ENCODE measurements at regions not wholly inside any gene's neighbourhood (a gene's known extent, or its start where the extent isn't known, plus 50 kb on each side); places are given as distances from the start of the nearest gene placed in this dataset.

GRCh38 chr3:150150633-150151032, 179.9 kb upstream of the PFN2 start:
- intact Hi-C loops (cut with DNase I): no loop called here
- DNase-seq (no peak), ATAC-seq (no peak)
- Histone ChIP-seq H3K4me1 (peaks cover 0 to 32% (median 10%) of the 10 kb centered on the region in 9 donors), H3K4me3 (no peak overlapping the region), H3K27ac (no peak overlapping the region), H3K27me3 (no peaks in the 10 kb centered on the region), H3K9me3 (peaks cover 0 to 9% (median 0%) of the 10 kb centered on the region in 11 donors), H3K36me3 (no peaks in the 10 kb centered on the region)
- TF ChIP-seq, protein P1, sequence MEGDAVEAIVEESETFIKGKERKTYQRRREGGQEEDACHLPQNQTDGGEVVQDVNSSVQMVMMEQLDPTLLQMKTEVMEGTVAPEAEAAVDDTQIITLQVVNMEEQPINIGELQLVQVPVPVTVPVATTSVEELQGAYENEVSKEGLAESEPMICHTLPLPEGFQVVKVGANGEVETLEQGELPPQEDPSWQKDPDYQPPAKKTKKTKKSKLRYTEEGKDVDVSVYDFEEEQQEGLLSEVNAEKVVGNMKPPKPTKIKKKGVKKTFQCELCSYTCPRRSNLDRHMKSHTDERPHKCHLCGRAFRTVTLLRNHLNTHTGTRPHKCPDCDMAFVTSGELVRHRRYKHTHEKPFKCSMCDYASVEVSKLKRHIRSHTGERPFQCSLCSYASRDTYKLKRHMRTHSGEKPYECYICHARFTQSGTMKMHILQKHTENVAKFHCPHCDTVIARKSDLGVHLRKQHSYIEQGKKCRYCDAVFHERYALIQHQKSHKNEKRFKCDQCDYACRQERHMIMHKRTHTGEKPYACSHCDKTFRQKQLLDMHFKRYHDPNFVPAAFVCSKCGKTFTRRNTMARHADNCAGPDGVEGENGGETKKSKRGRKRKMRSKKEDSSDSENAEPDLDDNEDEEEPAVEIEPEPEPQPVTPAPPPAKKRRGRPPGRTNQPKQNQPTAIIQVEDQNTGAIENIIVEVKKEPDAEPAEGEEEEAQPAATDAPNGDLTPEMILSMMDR (IDR thresholded peaks at IDR 0.05): no peak
- 76 to 83% methylated on average over 5 of the region's 5 CpGs for WGBS, 2 donors

DNA sequence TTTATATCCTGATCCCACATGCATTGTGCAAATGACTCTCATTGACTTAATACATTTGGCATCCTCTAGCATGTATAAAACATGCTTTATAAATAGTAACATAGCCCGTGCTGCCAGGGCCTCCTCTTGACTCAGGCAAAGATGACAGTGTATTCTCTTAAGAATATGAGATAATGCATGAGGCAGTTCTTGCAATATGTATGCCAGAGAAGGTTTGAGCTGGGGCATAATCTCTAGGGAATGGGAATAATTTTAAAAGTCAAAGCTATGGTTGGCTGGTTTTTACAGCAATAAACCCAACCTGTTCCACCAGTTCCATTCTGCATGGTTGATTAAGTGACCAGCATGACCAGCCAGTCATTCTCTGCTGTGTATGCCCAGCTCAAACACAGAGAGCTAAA, 179.0 kb upstream of the PFN2 start:
- TF ChIP-seq, protein P1 (IDR thresholded peaks at IDR 0.05): no peak
- intact Hi-C loops (cut with DNase I): no loop called here

GRCh38 chr3:150148227-150148626, 177.5 kb upstream of the PFN2 start:
- WGBS, 2 donors: 82 to 83% methylated on average over 5 of the region's 5 CpGs
- DNase-seq (no peak), ATAC-seq (peak in 1 of 8 donors; percentile 6)
- Histone ChIP-seq H3K9me3 (peaks cover 0 to 9% (median 0%) of the 10 kb centered on the region in 11 donors), H3K27ac (peak overlapping the region in 4 of 10 donors; percentile 13 to 66 (median 32)), H3K27me3 (no peaks in the 10 kb centered on the region), H3K4me3 (no peak overlapping the region), H3K36me3 (no peaks in the 10 kb centered on the region), H3K4me1 (peaks cover 0 to 32% (median 10%) of the 10 kb centered on the region in 9 donors)
- intact Hi-C loops (cut with DNase I): no loop called here
- TF ChIP-seq, protein P1 (IDR thresholded peaks at IDR 0.05): no peak

More for the DNA sequence above, 179.0 kb upstream of the PFN2 start:
- peaks cover 0 to 9% (median 0%) of the 10 kb centered on the region in 11 donors for H3K9me3 ChIP-seq
- peak overlapping the region in 3 of 10 donors; percentile 7 to 36 (median 23) for H3K27ac ChIP-seq
- DNase-seq: peak in 1 of 2 donors; percentile 20
- no peak overlapping the region for H3K4me3 ChIP-seq
- peak; percentile 42 to 95 (median 75) for ATAC-seq
- peaks cover 0 to 32% (median 10%) of the 10 kb centered on the region in 9 donors for H3K4me1 ChIP-seq
- H3K27me3 ChIP-seq: no peaks in the 10 kb centered on the region
- 0% methylated on average over 1 of the region's 1 CpG for WGBS, 2 donors
- H3K36me3 ChIP-seq: no peaks in the 10 kb centered on the region

GRCh38 chr3:150147776-150148175, 177.1 kb upstream of the PFN2 start:
- H3K4me1 ChIP-seq: peaks cover 0 to 32% (median 10%) of the 10 kb centered on the region in 9 donors
- H3K4me3 ChIP-seq: no peak overlapping the region
- intact Hi-C loops (cut with DNase I): no loop called here
- ATAC-seq (peak in 3 of 8 donors; percentile 40 to 63 (median 59)), DNase-seq (no peak)
- peak overlapping the region in 4 of 10 donors; percentile 13 to 66 (median 32) for H3K27ac ChIP-seq
- H3K36me3 ChIP-seq: no peaks in the 10 kb centered on the region
- 56 to 60% methylated on average over 5 of the region's 5 CpGs for WGBS, 2 donors
- TF ChIP-seq, protein P1 (IDR thresholded peaks at IDR 0.05): no peak
- no peaks in the 10 kb centered on the region for H3K27me3 ChIP-seq
- peaks cover 0 to 5% (median 0%) of the 10 kb centered on the region in 11 donors for H3K9me3 ChIP-seq
